Activated naive CD4-positive, alpha-beta T cell treated with anti-CD3 and anti-CD28 coated beads, Interleukin-2, amount 50 U/mL, for 24 hours (primary cell): ENCODE measurements at regions not wholly inside any gene's neighbourhood (a gene's known extent, or its start where the extent isn't known, plus 50 kb on each side); places are given as distances from the start of the nearest gene placed in this dataset.
"Not testable (repeated sequence)": the region's sequence is repeated elsewhere in the genome, so short reads cannot be mapped to it uniquely, and the experiment has no call there.

ENCODE experiments used
- H3K27ac Mint-ChIP-seq: one replicate; pipeline ENCODE4 v1.8.0; 2021; ENCODE audit warnings: mild to moderate bottlenecking, mixed read lengths
- H3K27me3 Mint-ChIP-seq: one replicate; pipeline ENCODE4 v1.8.0; 2021; ENCODE audit warnings: mixed read lengths
- H3K36me3 Mint-ChIP-seq: one replicate; pipeline ENCODE4 v1.8.0; 2021; ENCODE audit warnings: mixed read lengths
- H3K4me1 Mint-ChIP-seq: one replicate; pipeline ENCODE4 v1.8.0; 2021; ENCODE audit warnings: mixed read lengths
- H3K4me3 Mint-ChIP-seq: one replicate; pipeline ENCODE4 v1.8.0; 2021; ENCODE audit warnings: mild to moderate bottlenecking, mixed read lengths
- H3K9me3 Mint-ChIP-seq: one replicate; pipeline ENCODE4 v1.8.0; 2021; ENCODE audit warnings: mixed read lengths

- Mint-ChIP-seq H3K9me3 (no peaks in the 10 kb centered on the region), H3K36me3 (no peaks in the 10 kb centered on the region), H3K27ac (no peak overlapping the region), H3K27me3 (peaks cover 8% of the 10 kb centered on the region), H3K4me3 (no peak overlapping the region), H3K4me1 (no peaks in the 10 kb centered on the region)
Measured at GRCh38 chr13:50645092-50645491, 198.4 kb downstream of the DLEU7 start.

GRCh38 chr13:50646070-50646469, 197.4 kb downstream of the DLEU7 start:
- no peak overlapping the region for H3K4me3 Mint-ChIP-seq
- no peaks in the 10 kb centered on the region for H3K36me3 Mint-ChIP-seq
- H3K4me1 Mint-ChIP-seq, result peaks cover 3% of the 10 kb centered on the region
- H3K9me3 Mint-ChIP-seq, result no peaks in the 10 kb centered on the region
- peaks cover 8% of the 10 kb centered on the region for H3K27me3 Mint-ChIP-seq
- H3K27ac Mint-ChIP-seq, result no peak overlapping the region

DNA sequence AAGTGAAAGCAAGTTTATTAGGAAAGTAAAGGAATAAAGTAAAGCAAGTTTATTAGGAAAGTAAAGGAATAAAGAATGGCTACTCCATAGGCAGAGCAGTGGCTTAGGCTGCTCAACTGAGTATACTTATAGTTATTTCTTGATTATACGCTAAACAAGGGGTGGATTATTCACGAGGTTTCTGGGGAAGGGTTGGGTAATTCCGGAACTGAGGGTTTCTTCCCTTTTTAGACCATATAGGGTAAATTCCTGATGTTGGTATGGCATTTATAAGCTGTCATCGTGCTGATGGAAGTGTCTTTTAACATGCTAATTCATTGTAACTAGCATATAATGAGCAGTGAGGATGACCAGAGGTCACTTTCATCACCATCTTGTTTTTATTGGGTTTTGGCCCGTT, 194.3 kb downstream of the DLEU7 start:
- Mint-ChIP-seq H3K9me3 (no peaks in the 10 kb centered on the region), H3K4me3 (no peak overlapping the region), H3K4me1 (peaks cover 7% of the 10 kb centered on the region)

GRCh38 chr13:50650592-50651504, 192.6 kb downstream of the DLEU7 start:
- H3K4me1 Mint-ChIP-seq, result peaks cover 7% of the 10 kb centered on the region
- H3K27me3 Mint-ChIP-seq, result peaks cover 1% of the 10 kb centered on the region
- no peak overlapping the region for H3K27ac Mint-ChIP-seq
- H3K4me3 Mint-ChIP-seq, result no peak overlapping the region
- H3K9me3 Mint-ChIP-seq, result no peaks in the 10 kb centered on the region
- no peaks in the 10 kb centered on the region for H3K36me3 Mint-ChIP-seq

More for the DNA sequence above, 194.3 kb downstream of the DLEU7 start:
- no peaks in the 10 kb centered on the region for H3K36me3 Mint-ChIP-seq
- H3K27me3 Mint-ChIP-seq, result peaks cover 1% of the 10 kb centered on the region
- H3K27ac Mint-ChIP-seq, result no peak overlapping the region

DNA sequence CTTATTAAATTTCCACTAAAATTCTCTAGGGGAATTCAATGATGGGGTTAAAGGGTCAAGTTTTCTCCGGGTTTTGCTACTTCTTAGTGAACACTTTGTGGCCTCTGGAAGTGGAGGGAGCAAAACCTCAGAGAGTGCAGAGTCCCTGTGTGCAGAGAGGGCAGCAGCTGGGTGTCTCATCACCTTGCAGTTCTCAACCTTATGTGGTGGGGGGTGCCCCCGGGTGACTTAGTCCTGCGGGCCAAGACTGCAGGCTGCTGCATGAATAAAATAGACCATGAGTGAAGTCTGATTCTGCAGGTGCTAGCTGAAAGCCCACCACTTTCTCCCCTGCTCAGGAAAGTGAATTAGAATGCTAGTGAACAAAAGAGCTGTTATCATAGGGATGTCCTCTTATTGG, 191.6 kb downstream of the DLEU7 start:
- no peak overlapping the region for H3K4me3 Mint-ChIP-seq
- no peak overlapping the region for H3K27ac Mint-ChIP-seq
- no peaks in the 10 kb centered on the region for H3K9me3 Mint-ChIP-seq
- peaks cover 1% of the 10 kb centered on the region for H3K27me3 Mint-ChIP-seq
- H3K36me3 Mint-ChIP-seq, result no peaks in the 10 kb centered on the region
- H3K4me1 Mint-ChIP-seq, result peaks cover 7% of the 10 kb centered on the region

DNA sequence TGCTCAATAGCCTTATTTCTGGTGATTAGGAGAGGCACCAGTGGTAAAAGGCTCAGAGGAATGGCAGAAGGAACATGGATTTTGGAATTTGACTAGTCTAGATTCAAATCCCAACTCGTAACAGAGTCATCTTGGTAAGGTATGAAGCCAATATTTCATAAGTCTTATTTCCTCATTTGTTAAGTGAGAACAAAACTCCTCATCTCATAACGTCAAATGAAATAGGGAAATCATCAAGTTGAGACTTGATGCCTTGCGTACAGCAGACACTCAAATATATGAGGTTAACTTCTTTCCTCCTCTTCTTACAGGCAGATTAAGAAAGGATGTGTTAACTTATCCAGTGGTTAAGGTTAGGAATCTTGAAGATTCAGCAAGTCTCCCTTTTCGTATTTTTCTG, 189.2 kb downstream of the DLEU7 start:
- no peak overlapping the region for H3K27ac Mint-ChIP-seq
- peaks cover 7% of the 10 kb centered on the region for H3K4me1 Mint-ChIP-seq
- H3K27me3 Mint-ChIP-seq, result peaks cover 1% of the 10 kb centered on the region
- no peaks in the 10 kb centered on the region for H3K9me3 Mint-ChIP-seq
- H3K36me3 Mint-ChIP-seq, result no peaks in the 10 kb centered on the region
- no peak overlapping the region for H3K4me3 Mint-ChIP-seq

DNA sequence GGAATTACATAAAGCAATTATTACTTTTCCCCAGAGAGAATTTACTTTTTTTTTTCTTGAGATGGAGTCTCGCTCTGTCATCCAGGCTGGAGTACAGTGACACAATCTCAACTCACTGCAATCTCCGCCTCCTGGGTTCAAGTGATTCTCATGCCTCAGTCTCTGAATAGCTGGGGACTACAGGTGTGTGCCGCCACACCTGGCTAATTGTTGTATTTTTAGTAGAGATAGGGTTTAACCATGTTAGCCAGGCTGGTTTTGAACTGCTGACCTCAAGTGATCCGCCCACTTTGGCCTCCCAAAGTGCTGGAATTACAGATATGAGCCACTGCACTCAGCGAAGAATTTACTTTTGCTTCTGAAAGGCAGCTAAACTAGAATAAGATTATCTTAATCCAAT, 181.6 kb downstream of the DLEU7 start:
- not testable (repeated sequence) for H3K36me3 Mint-ChIP-seq, H3K4me1 Mint-ChIP-seq, H3K27ac Mint-ChIP-seq

GRCh38 chr13:50664951-50665350, 178.5 kb downstream of the DLEU7 start:
- no peak overlapping the region for H3K4me3 Mint-ChIP-seq
- peaks cover 1% of the 10 kb centered on the region for H3K36me3 Mint-ChIP-seq
- H3K9me3 Mint-ChIP-seq, result no peaks in the 10 kb centered on the region
- peaks cover 1% of the 10 kb centered on the region for H3K27me3 Mint-ChIP-seq
- H3K4me1 Mint-ChIP-seq, result no peaks in the 10 kb centered on the region
- no peak overlapping the region for H3K27ac Mint-ChIP-seq

More for the DNA sequence above, 181.6 kb downstream of the DLEU7 start:
- H3K4me3 Mint-ChIP-seq, H3K9me3 Mint-ChIP-seq, H3K27me3 Mint-ChIP-seq: not testable (repeated sequence)

GRCh38 chr13:50668049-50668448, 175.4 kb downstream of the DLEU7 start:
- Mint-ChIP-seq H3K27me3 (peaks cover 2% of the 10 kb centered on the region), H3K9me3 (no peaks in the 10 kb centered on the region), H3K4me1 (no peaks in the 10 kb centered on the region), H3K27ac (no peak overlapping the region), H3K36me3 (peaks cover 1% of the 10 kb centered on the region), H3K4me3 (no peak overlapping the region)

- Mint-ChIP-seq H3K4me1 (no peaks in the 10 kb centered on the region), H3K36me3 (peaks cover 1% of the 10 kb centered on the region), H3K27me3 (peaks cover 2% of the 10 kb centered on the region), H3K9me3 (no peaks in the 10 kb centered on the region), H3K27ac (no peak overlapping the region), H3K4me3 (no peak overlapping the region)
Measured at GRCh38 chr13:50668691-50669271, 174.7 kb downstream of the DLEU7 start.

DNA sequence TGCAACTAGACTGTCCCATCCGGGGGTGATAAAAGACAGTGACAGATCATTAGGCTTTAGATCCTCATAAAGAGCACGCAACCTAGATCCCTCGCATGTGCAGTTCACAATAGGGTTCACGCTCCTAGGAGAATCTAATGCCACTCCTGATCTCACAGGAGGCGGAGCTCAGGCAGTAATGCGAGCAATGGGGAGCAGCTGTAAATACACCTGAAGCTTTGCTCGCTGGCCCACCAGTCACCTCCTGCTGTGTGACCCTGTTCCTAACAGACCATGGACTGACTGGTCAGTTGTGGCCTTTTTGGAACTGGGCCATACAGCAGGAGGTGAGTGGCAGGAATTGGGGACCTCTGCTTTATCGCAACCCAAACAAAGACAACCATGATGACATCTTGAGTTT, 173.2 kb downstream of the DLEU7 start:
- H3K4me3 Mint-ChIP-seq, result no peak overlapping the region
- H3K27me3 Mint-ChIP-seq, result peaks cover 2% of the 10 kb centered on the region
- no peaks in the 10 kb centered on the region for H3K4me1 Mint-ChIP-seq
- no peaks in the 10 kb centered on the region for H3K9me3 Mint-ChIP-seq
- peaks cover 1% of the 10 kb centered on the region for H3K36me3 Mint-ChIP-seq
- no peak overlapping the region for H3K27ac Mint-ChIP-seq

- Mint-ChIP-seq H3K36me3 (peaks cover 1% of the 10 kb centered on the region), H3K4me3 (no peak overlapping the region)
Measured at GRCh38 chr13:50670847-50671496, 172.5 kb downstream of the DLEU7 start.

GRCh38 chr13:50671497-50671850, 172.0 kb downstream of the DLEU7 start:
- Mint-ChIP-seq H3K9me3 (no peaks in the 10 kb centered on the region), H3K4me3 (no peak overlapping the region), H3K27me3 (peaks cover 1% of the 10 kb centered on the region), H3K4me1 (no peaks in the 10 kb centered on the region), H3K27ac (no peak overlapping the region), H3K36me3 (no peaks in the 10 kb centered on the region)

More at GRCh38 chr13:50670847-50671496, 172.5 kb downstream of the DLEU7 start:
- no peaks in the 10 kb centered on the region for H3K4me1 Mint-ChIP-seq
- no peaks in the 10 kb centered on the region for H3K9me3 Mint-ChIP-seq
- no peak overlapping the region for H3K27ac Mint-ChIP-seq
- H3K27me3 Mint-ChIP-seq, result peaks cover 2% of the 10 kb centered on the region

GRCh38 chr13:50672025-50672424, 171.5 kb downstream of the DLEU7 start:
- H3K27ac Mint-ChIP-seq, result no peak overlapping the region
- peaks cover 1% of the 10 kb centered on the region for H3K27me3 Mint-ChIP-seq
- H3K4me3 Mint-ChIP-seq, result no peak overlapping the region
- H3K36me3 Mint-ChIP-seq, result no peaks in the 10 kb centered on the region
- no peaks in the 10 kb centered on the region for H3K4me1 Mint-ChIP-seq
- no peaks in the 10 kb centered on the region for H3K9me3 Mint-ChIP-seq

DNA sequence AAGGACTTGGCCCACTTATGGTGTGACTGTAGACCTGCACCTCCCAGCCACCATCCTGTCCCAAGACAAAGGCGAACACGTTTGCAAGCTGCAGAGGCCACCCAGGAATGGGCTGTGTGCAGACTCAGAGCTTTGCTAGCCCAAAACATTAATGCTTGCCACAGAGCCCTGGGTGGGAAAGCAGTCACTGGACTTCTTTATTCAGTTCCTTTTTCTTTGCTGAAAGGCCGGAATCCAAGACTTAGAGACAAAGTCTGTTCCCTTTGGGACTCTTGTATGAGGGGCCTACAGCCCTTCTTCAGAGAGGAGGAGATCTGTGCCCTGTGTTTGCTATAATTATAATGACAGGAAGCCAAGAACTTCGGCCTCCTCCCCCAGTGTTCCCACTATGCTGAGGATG, 167.8 kb downstream of the DLEU7 start:
- Mint-ChIP-seq H3K36me3 (no peaks in the 10 kb centered on the region), H3K27ac (no peak overlapping the region), H3K9me3 (no peaks in the 10 kb centered on the region), H3K4me3 (no peak overlapping the region), H3K4me1 (no peaks in the 10 kb centered on the region), H3K27me3 (peaks cover 2% of the 10 kb centered on the region)

- Mint-ChIP-seq H3K4me3 (no peak overlapping the region), H3K27ac (no peak overlapping the region), H3K27me3 (peaks cover 2% of the 10 kb centered on the region), H3K36me3 (no peaks in the 10 kb centered on the region), H3K4me1 (no peaks in the 10 kb centered on the region), H3K9me3 (no peaks in the 10 kb centered on the region)
Measured at GRCh38 chr13:50676602-50677001, 166.9 kb downstream of the DLEU7 start.
